Eye (tissue), 1 donor: ENCODE measurements at regions not wholly inside any gene's neighbourhood (a gene's known extent, or its start where the extent isn't known, plus 50 kb on each side); places are given as distances from the start of the nearest gene placed in this dataset.
"Not testable (repeated sequence)": the region's sequence is repeated elsewhere in the genome, so short reads cannot be mapped to it uniquely, and the experiment has no call there.

ENCODE experiments used
- DNase-seq: peaks from one replicate; pipeline ENCODE4 v3.0.0-alpha.2; 2015

DNA sequence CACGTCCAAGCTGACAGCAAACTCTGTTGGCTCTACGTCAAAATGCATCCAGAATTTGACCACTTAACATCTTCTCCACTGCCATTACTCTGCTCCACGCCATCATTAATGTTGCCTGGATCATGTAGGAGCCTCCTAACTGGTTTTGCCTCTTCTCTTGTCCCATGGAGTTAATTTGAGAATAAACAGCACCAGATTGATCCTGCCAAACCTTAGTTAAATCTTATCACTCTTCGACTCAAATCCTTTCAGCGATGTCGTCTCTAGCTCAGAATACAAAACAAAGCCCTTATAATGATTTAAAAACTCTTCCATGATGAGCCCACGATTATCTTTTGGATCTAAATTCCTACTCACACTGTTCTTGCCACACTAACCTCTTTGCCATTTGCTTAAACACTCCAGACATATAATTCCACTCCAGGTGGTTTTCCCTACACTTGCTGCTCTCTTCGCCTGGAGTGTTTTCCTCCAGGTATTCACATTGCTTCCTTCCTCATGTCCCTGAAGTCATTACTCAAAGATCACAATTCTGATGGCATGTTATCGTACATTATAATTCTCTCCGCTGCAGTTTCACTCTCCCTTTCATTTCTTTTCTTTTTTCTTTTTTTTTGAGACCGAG is 90.7 kb upstream of the KCNK2 start:
- DNase-seq, result no peak

- no peak for DNase-seq
Observed at GRCh38 chr1:214993419-214993818, 89.1 kb upstream of the KCNK2 start.

- DNase-seq, result no peak
Observed at GRCh38 chr1:214997685-214998084, 84.9 kb upstream of the KCNK2 start.

- no peak for DNase-seq
Observed at GRCh38 chr1:215001419-215002021, 81.0 kb upstream of the KCNK2 start.

- DNase-seq, result peak; percentile 3
Observed at GRCh38 chr1:215002471-215002870, 80.1 kb upstream of the KCNK2 start.

DNA sequence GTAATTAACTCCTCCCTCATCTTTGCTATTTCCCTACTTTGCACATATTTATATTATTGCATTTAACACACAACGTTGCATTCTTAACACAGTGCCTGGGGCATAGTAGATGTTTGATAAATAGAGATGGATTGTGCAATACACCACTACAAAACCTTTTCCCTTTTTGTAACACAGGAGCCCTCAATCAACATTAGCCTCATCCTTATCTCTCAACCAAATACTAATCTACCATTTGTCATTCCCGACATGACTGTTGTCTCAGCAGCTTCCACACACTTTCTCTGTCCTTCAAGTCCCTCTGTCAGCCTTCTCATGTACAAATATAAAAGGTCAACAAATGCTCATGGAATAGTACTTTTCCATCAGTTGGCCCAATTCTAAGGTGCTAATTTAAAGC is 78.9 kb upstream of the KCNK2 start:
- no peak for DNase-seq

DNA sequence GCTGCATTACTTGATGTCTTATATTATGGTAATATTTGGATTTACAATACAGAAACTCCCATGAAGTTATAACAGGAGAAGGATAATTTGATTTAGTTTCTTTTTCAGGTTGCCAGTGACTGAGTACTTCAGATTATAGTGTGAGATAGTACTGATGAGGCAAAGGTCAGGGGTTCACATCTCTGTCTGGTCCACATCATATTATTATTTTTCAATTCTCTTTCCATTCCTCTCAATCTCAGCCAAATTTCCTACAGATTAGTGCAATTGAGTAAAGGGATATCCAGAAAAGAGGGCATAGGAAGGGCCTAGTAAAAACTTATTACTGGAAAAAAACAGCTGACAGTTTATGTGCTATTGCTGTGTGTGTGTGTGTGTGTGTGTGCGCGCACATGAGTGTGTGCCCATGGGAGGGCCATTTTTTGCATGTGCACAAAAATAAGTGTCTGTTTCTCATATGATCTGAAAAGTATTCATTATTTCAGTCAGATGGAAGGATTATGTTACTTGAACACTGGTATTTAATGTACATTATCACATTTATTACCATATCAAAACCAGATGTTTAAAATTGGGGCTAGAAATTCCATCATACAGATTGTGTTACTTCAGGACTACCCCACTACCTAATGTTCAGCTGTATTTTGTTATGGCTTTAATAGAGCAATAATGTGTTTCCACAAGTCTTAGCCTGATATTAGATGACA is 78.3 kb upstream of the KCNK2 start:
- DNase-seq, result peak; percentile 62

DNA sequence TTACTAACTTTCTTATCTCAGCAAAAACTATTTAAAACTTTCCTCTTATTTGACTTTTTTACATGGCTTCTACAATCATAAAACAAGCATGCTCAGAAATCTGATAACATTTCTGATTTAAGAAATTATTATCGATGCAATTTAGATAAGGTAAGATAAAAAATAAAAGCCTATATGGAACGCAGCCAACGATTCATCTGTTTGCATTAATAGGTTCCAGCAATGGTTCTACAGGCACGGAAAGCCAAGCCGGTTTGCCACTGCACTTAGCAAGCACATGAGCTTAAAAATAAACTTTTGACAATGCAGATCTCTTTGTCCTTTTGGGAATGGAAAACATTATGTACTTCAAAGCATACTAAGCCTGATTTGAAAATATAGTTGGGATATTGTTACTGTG is 77.5 kb upstream of the KCNK2 start:
- peak; percentile 36 for DNase-seq

DNA sequence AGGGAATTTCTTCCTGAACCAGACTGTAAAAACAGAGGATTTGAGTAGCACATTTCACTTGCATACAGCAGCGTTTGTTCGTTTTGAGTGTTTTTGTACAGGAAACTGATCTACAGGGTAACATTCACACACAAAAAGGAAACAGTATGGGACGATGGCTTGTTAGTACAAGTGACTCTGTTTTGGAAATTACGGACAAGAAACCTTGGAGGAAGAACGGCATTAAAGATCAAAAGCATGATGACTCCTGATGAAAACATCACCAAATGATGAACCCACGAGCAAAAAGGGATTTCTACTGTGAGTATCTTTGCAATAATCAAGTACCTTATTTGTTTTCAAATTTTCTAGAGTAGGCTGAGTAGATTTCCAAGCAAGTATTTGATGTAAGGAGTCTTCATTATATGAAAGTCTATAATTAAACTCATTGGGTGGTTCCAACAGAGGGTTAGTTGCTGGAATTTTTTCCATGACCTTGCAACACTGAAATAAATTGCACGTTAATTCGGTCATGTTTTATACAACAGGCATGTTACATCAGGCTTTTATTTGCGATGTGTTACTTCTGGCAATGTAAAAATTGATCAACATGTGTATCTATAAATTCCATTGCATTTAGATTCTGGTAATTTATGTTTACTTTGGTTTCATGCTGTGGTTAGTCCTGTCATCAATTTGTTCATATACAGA is 76.7 kb upstream of the KCNK2 start:
- peak; percentile 20 for DNase-seq

GRCh38 chr1:215007880-215008279 is 74.7 kb upstream of the KCNK2 start:
- no peak for DNase-seq

- DNase-seq, result no peak
Observed at GRCh38 chr1:215018555-215018954, 64.0 kb upstream of the KCNK2 start.

DNA sequence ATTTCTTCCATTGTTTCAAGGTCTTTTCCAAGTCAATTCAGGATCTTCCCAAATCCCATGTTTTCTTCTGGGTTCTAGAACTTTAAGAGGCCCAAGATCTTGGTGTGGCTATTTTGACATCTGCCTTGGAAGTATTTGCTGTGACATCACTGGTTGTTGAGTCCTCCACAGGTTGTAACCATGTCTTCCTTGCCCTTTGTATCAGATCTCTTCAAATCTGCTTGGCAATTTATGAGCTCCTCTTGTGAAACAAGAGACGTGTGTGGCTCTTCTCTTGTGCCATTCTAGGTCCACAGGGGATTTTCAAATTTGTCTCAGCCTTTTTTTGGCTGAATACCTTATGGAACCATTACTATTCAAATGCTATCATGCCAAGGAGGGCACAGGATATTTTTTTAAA is 60.3 kb upstream of the KCNK2 start:
- no peak for DNase-seq

DNA sequence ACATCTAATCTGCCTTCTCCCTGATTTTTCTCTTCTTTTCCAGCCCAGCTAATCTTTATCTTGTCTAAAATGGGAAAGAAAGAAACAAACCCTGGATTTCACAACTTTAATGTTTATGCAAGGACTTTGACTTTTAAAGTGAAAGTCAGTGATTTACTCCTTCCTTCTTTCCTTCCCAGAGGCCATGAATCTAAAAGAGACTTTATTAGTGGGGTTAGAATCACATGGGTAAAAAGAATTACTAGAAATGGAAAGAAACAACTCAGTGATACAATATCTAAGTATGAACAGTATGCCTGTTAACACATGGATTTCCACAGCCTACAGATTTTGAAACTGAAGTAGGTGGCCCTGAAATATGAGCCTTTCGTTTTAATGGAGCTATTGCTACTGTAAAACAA is 59.8 kb upstream of the KCNK2 start:
- no peak for DNase-seq

- no peak for DNase-seq
Observed at GRCh38 chr1:215023155-215023832, 59.2 kb upstream of the KCNK2 start.

- no peak for DNase-seq
Observed at GRCh38 chr1:215028954-215029353, 53.6 kb upstream of the KCNK2 start.

DNA sequence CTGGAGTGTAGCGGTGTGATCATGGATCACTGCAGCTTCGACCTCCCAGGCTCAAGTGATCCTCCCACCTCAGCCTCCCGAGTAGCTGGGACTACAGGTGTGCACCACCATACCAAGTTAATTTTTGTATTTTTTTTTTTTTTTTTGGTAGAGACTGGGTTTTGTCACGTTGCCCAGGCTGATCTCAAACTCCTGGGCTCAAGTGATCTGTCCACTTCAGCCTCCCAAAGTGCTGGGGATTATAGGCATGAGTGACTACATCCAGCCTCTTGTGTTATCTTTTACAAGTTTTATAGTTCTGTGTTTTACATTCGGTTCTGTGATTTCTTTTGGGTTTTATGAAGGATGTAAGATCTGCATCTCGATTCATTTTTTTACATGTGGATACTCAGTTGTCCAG is 52.0 kb upstream of the KCNK2 start:
- not testable (repeated sequence) for DNase-seq

DNA sequence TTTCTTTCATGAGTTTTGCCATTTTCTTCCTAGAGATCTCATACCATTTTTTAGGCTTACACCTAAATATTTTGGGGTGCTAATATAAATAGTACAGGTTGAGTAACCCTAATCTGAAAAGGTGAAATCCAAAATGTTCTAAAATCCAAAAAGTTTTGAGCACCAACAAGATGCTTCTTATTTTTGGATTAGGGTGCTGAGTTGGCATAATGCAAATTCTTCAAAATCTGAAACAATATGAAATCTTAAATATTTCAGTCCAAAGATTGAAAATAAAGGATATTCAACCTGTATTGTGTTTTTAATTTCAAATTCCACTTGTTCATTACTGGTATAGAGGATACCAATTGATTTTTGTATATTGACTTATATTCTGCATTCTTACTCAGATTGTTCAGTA is 51.1 kb upstream of the KCNK2 start:
- DNase-seq, result no peak
